Neural cell (in vitro differentiated cells): ENCODE measurements at regions not wholly inside any gene's neighbourhood (a gene's known extent, or its start where the extent isn't known, plus 50 kb on each side); places are given as distances from the start of the nearest gene placed in this dataset.

Experiments used
- H2AFZ ChIP-seq: fragments of 200-600, 300-800 bp; sonication (generic), shearing (Covaris generic); 2 replicates; pipeline ENCODE4 v1.6.0; 2014; ENCODE audit warnings: low read depth, mild to moderate bottlenecking, antibody characterized with exemption, low read length, moderate library complexity
- H3F3A ChIP-seq: fragments of 200-600 bp; shearing (Covaris generic); 2 replicates; pipeline ENCODE4 v1.6.1; 2016; ENCODE audit warnings: mild to moderate bottlenecking, moderate library complexity, mixed read lengths, antibody characterized with exemption, low read length; ENCODE audit not compliant: insufficient read depth, poor library complexity, severe bottlenecking
- H3K27ac ChIP-seq: fragments of 200-600, 300-800 bp; sonication (generic), shearing (Covaris generic); 2 replicates; pipeline ENCODE4 v1.5.1; 2014; ENCODE audit warnings: mild to moderate bottlenecking, low read length, moderate library complexity
- H3K27me3 ChIP-seq: fragments of 300-800, 200-600 bp; sonication (generic), shearing (Covaris generic); 2 replicates; pipeline ENCODE4 v1.6.0; 2014; ENCODE audit warnings: mild to moderate bottlenecking, low read depth, low read length, moderate library complexity; ENCODE audit not compliant: insufficient read depth
- H3K36me3 ChIP-seq: fragments of 300-800, 200-600 bp; sonication (generic), shearing (Covaris generic); 2 replicates; pipeline ENCODE4 v1.5.1; 2014; ENCODE audit warnings: mild to moderate bottlenecking, antibody characterized with exemption, low read length, moderate library complexity; ENCODE audit not compliant: insufficient read depth
- H3K4me2 ChIP-seq: fragments of 300-800, 200-600 bp; sonication (generic), shearing (Covaris generic); 2 replicates; pipeline ENCODE4 v1.6.0; 2014; ENCODE audit warnings: mild to moderate bottlenecking, low read length
- H3K4me3 ChIP-seq: fragments of 300-800, 200-600 bp; sonication (generic), shearing (Covaris generic); 2 replicates; pipeline ENCODE4 v1.5.1; 2014; ENCODE audit warnings: mild to moderate bottlenecking, low read length, moderate library complexity
- H3K79me2 ChIP-seq: fragments of 200-600 bp; shearing (Covaris generic); replicated peaks from 2 replicates; pipeline ENCODE4 v1.6.0; 2014; ENCODE audit warnings: mild to moderate bottlenecking, low read length, moderate library complexity; ENCODE audit not compliant: insufficient read depth
- H3K9ac ChIP-seq: fragments of 300-800, 200-600 bp; sonication (generic), shearing (Covaris generic); 2 replicates; pipeline ENCODE4 v1.6.1; 2016; ENCODE audit warnings: mild to moderate bottlenecking, low read length, mixed read lengths
- H3K9me2 ChIP-seq: fragments of 200-600 bp; shearing (Covaris generic); 2 replicates; pipeline ENCODE4 v1.6.1; 2016; ENCODE audit warnings: mild to moderate bottlenecking, low read length, mixed read lengths; ENCODE audit not compliant: insufficient read depth
- H3K9me3 ChIP-seq: fragments of 200-600, 300-800 bp; sonication (generic), shearing (Covaris generic); 2 replicates; pipeline ENCODE4 v1.6.1; 2016; ENCODE audit warnings: mild to moderate bottlenecking, mixed run types, low read length, moderate library complexity, mixed read lengths
- H4K20me1 ChIP-seq: fragments of 200-600 bp; shearing (Covaris generic); 2 replicates; pipeline ENCODE4 v1.6.1; 2016; ENCODE audit warnings: mild to moderate bottlenecking, mixed run types; ENCODE audit not compliant: insufficient read depth
- EP300 ChIP-seq: fragments of 450-650 bp; conservative IDR thresholded peaks from 2 replicates; pipeline ENCODE4 v1.6.1; 2014; ENCODE audit warnings: antibody characterized with exemption, mild to moderate bottlenecking, moderate library complexity; ENCODE audit not compliant: poor library complexity, severe bottlenecking
- EZH2 ChIP-seq: fragments of 200-600, 300-800 bp; shearing (Covaris generic), sonication (generic); IDR thresholded peaks from 2 replicates; pipeline ENCODE4 v1.6.1; 2014; ENCODE audit warnings: antibody characterized with exemption, low read length, borderline replicate concordance, mild to moderate bottlenecking; ENCODE audit not compliant: insufficient read depth, poor library complexity, severe bottlenecking
- MXI1 ChIP-seq: fragments of 450-650 bp; conservative IDR thresholded peaks from 2 replicates; pipeline ENCODE4 v1.6.1; 2014; ENCODE audit warnings: antibody characterized with exemption, mild to moderate bottlenecking; ENCODE audit not compliant: poor library complexity, severe bottlenecking
- POLR2AphosphoS5 ChIP-seq: IDR thresholded peaks from 2 replicates; pipeline ENCODE4 v1.6.1; 2012
- RAD21 ChIP-seq: fragments of 450-650 bp; conservative IDR thresholded peaks from 2 replicates; pipeline ENCODE4 v1.6.1; 2014; ENCODE audit warnings: antibody characterized with exemption, mild to moderate bottlenecking, moderate library complexity
- REST ChIP-seq: IDR thresholded peaks from 2 replicates; pipeline ENCODE4 v1.6.1; 2012; ENCODE audit warnings: borderline replicate concordance
- TAF1 ChIP-seq: IDR thresholded peaks from 2 replicates; pipeline ENCODE4 v1.6.1; 2012; ENCODE audit warnings: low read depth
- TF ChIP-seq, protein P1 (sequence below): fragments of 450-650 bp; IDR thresholded peaks from 2 replicates; pipeline ENCODE4 v1.5.1; 2014; ENCODE audit warnings: antibody characterized with exemption, mild to moderate bottlenecking, moderate library complexity; ENCODE audit not compliant: poor library complexity, severe bottlenecking

DNA sequence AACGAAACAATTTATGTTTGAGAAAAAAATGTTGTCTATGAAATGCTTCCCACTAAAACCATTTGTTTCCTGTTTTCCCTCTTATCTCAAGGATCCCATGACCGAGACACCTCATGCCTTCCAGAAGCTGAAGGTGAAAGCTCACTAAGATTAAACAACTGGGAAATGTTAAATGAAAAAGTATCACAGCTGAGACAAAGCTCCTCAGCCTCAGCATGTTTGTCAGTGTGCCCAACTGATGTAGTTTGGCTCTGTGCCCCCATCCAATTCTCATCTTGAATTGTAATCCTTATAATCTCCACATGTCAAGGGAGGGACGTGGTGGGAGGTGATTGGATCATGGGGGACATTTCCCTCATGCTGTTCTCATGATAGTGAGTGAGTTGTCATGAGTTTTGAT, 327.3 kb downstream of the HTR7 start:
- no peaks in the 10 kb centered on the region for H3K9me3 ChIP-seq

GRCh38 chr10:90557385-90557784, 300.5 kb downstream of the HTR7 start:
- TF ChIP-seq MXI1, result no peak
- no peak for TF ChIP-seq EP300
- TF ChIP-seq, protein P1, sequence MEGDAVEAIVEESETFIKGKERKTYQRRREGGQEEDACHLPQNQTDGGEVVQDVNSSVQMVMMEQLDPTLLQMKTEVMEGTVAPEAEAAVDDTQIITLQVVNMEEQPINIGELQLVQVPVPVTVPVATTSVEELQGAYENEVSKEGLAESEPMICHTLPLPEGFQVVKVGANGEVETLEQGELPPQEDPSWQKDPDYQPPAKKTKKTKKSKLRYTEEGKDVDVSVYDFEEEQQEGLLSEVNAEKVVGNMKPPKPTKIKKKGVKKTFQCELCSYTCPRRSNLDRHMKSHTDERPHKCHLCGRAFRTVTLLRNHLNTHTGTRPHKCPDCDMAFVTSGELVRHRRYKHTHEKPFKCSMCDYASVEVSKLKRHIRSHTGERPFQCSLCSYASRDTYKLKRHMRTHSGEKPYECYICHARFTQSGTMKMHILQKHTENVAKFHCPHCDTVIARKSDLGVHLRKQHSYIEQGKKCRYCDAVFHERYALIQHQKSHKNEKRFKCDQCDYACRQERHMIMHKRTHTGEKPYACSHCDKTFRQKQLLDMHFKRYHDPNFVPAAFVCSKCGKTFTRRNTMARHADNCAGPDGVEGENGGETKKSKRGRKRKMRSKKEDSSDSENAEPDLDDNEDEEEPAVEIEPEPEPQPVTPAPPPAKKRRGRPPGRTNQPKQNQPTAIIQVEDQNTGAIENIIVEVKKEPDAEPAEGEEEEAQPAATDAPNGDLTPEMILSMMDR, result no peak
- no peak for TF ChIP-seq POLR2AphosphoS5
- no peak for TF ChIP-seq RAD21
- no peak for TF ChIP-seq EZH2
- TF ChIP-seq REST, result no peak
- no peak for TF ChIP-seq TAF1
- Histone ChIP-seq H3F3A (no peaks in the 10 kb centered on the region), H3K9ac (no peak overlapping the region), H3K27me3 (no peaks in the 10 kb centered on the region), H3K36me3 (no peaks in the 10 kb centered on the region), H3K27ac (no peak overlapping the region), H2AFZ (no peak overlapping the region), H3K4me2 (no peak overlapping the region), H3K9me3 (no peaks in the 10 kb centered on the region), H3K4me3 (no peak overlapping the region), H3K9me2 (no peaks in the 10 kb centered on the region), H3K79me2 (no peaks in the 10 kb centered on the region), H4K20me1 (no peaks in the 10 kb centered on the region)

More for the DNA sequence above, 327.3 kb downstream of the HTR7 start:
- Histone ChIP-seq H3F3A (no peaks in the 10 kb centered on the region), H3K4me2 (no peak overlapping the region), H3K9ac (no peak overlapping the region), H3K4me3 (no peak overlapping the region), H3K36me3 (no peaks in the 10 kb centered on the region), H3K27me3 (no peaks in the 10 kb centered on the region), H3K9me2 (no peaks in the 10 kb centered on the region), H3K27ac (no peak overlapping the region), H4K20me1 (no peaks in the 10 kb centered on the region), H3K79me2 (no peaks in the 10 kb centered on the region), H2AFZ (no peak overlapping the region)
- no peak for TF ChIP-seq REST
